Vagina (tissue), 2 donors: ENCODE measurements at regions not wholly inside any gene's neighbourhood (a gene's known extent, or its start where the extent isn't known, plus 50 kb on each side); places are given as distances from the start of the nearest gene placed in this dataset.

Experiments
- CTCF ChIP-seq, 3 experiments: fragments of 450-650 bp in 2 of 3; fragments of 200-600 bp in 1 of 3; sonication (generic) in 1 of 3; IDR thresholded peaks; one replicate each; pipeline ENCODE4 v1.5.1; 2017 to 2019; ENCODE audit warnings: antibody characterized with exemption in 3 of 3, mild to moderate bottlenecking in 2 of 3, moderate library complexity in 2 of 3
- POLR2A ChIP-seq, 2 donors: fragments of 450-650 bp; IDR thresholded peaks; one replicate each; pipeline ENCODE4 v1.6.1; 2017; ENCODE audit warnings: antibody characterized with exemption in 2 of 2, mild to moderate bottlenecking in 2 of 2, moderate library complexity in 2 of 2
- POLR2AphosphoS5 ChIP-seq, 2 donors: sonication (generic); formaldehyde crosslinking; IDR thresholded peaks; one replicate each; pipeline ENCODE4 v1.9.0; 2017; ENCODE audit warnings: antibody characterized with exemption in 2 of 2, mild to moderate bottlenecking in 2 of 2, low read depth in 1 of 2; ENCODE audit not compliant: insufficient read depth in 1 of 2

GRCh38 chr2:66377832-66378231, 57.1 kb upstream of the MEIS1 start:
- TF ChIP-seq CTCF (IDR thresholded peaks at IDR 0.05) (no peak), POLR2A (IDR thresholded peaks at IDR 0.05) (no peak), POLR2AphosphoS5 (IDR thresholded peaks at IDR 0.05; ENCODE audit: insufficient read depth in 1 of 2, low read depth in 1 of 2) (no peak)
